ENCODE measurements at regions not wholly inside any gene's neighbourhood (a gene's known extent, or its start where the extent isn't known, plus 50 kb on each side); places are given as distances from the start of the nearest gene placed in this dataset.

DNA sequence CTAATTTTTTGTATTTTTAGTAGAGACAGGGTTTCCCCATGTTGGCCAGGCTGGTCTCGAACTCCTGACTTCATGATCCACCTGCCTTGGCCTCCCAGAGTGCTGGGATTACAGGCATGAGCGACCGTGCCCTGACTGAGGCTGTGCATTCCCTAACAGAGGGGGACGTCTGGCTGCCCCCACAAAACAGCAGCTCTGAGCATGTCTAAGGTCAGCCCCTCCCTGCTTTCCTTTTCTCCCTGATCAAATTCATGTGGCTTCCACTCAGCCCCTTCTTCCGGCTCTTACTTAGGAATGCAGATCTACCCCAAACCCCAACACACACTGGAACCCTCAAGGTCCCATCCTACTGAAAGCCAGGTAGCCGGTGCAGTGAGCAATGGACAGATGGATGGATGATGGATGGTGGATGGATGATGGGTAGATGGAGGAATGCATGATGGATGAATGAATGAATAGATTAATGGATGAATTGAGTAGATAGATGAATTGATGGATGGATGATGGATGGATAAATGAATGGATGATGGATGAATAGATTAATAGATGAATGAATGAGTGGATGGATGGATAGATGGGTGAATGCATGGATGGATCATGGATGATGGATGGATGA is 91.5 kb upstream of the BHLHE23 start:
- Histone ChIP-seq H3K27ac (ENCODE audit: low read length) (no peak overlapping the region), H3K9me3 (ENCODE audit: control insufficient read depth, insufficient read depth, low read length) (no peaks in the 10 kb centered on the region), H3K4me1 (ENCODE audit: control insufficient read depth, insufficient read depth, low read length) (peaks cover 4% of the 10 kb centered on the region), H3K36me3 (ENCODE audit: control insufficient read depth, insufficient read depth, low read length) (no peaks in the 10 kb centered on the region), H3K27me3 (ENCODE audit: control insufficient read depth, insufficient read depth, low read length) (peaks cover 30% of the 10 kb centered on the region), H3K4me3 (ENCODE audit: low read length) (no peak overlapping the region)
- DNase-seq (ENCODE audit: low read depth, low spot score) = no peak
- no CpG with 5 or more reads among the region's 6 CpGs for WGBS (ENCODE audit: insufficient coverage, insufficient read length)

DNA sequence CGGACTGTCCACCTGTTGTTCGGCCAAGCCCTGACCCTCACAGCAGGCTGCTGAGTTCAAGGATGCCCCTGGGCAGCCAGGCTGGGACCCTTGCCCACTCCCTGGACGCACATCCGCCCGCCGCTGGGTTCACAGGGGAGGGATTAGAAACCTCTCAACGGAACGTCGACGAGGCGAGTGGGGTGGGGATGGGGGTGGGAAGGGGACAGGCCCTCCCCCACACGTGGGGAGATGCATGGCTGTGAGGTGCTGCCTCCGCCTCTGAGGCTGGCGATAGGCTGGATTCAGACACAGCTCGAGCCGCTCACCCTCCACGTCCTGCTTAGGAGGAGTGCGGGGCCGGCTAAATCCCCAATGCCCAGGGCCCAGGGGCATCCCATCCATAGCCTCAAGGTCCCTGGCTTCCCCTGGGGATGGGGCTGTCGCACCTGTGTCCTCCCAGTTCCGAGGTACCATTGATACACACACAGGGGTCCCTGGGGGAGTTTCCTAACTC is 90.6 kb upstream of the BHLHE23 start:
- Histone ChIP-seq H3K4me1 (ENCODE audit: control insufficient read depth, insufficient read depth, low read length) (peaks cover 4% of the 10 kb centered on the region), H3K4me3 (ENCODE audit: low read length) (no peak overlapping the region), H3K36me3 (ENCODE audit: control insufficient read depth, insufficient read depth, low read length) (no peaks in the 10 kb centered on the region), H3K27ac (ENCODE audit: low read length) (no peak overlapping the region), H3K9me3 (ENCODE audit: control insufficient read depth, insufficient read depth, low read length) (no peaks in the 10 kb centered on the region), H3K27me3 (ENCODE audit: control insufficient read depth, insufficient read depth, low read length) (peaks cover 26% of the 10 kb centered on the region)
- no peak for DNase-seq (ENCODE audit: low read depth, low spot score)
- no CpG with 5 or more reads among the region's 21 CpGs for WGBS (ENCODE audit: insufficient coverage, insufficient read length)

DNA sequence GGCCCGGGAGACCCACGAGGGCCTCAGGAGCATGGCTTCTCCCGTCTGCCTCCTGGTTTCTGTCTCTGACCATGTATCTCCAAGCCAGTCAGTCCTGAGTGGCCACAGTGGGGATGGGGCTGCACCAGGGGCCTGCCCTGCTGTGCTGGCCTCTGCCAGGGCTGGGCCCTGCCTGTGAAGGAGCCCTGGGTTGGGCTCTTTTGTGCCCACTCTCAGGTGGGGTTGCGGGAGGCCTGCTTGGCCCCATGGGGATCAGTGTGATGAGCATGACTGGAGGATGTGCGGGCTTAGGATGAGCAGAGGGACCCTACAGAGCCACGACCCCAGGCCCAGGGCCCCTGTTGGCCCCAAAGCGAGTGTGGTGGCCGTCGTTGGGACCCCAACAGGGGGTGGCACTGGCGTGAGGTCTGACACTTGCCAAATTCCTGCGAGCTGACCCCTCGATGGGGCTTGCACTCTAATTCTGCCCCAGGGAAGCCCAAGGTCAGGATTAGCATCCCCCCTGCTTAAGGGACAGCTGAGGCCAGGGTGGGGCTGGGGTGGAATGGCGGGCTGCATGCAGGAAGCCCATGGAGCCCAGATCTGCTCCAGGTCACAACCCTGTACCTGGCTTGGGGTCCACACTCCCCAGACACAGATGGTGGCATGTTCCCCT is 90.0 kb upstream of the BHLHE23 start:
- WGBS (ENCODE audit: insufficient coverage, insufficient read length) = no CpG with 5 or more reads among the region's 13 CpGs
- peaks cover 20% of the 10 kb centered on the region for H3K27me3 ChIP-seq (ENCODE audit: control insufficient read depth, insufficient read depth, low read length)
- H3K36me3 ChIP-seq (ENCODE audit: control insufficient read depth, insufficient read depth, low read length) = no peaks in the 10 kb centered on the region
- DNase-seq (ENCODE audit: low read depth, low spot score) = no peak
- no peak overlapping the region for H3K27ac ChIP-seq (ENCODE audit: low read length)
- H3K4me1 ChIP-seq (ENCODE audit: control insufficient read depth, insufficient read depth, low read length) = peaks cover 4% of the 10 kb centered on the region
- H3K9me3 ChIP-seq (ENCODE audit: control insufficient read depth, insufficient read depth, low read length) = no peaks in the 10 kb centered on the region
- H3K4me3 ChIP-seq (ENCODE audit: low read length) = no peak overlapping the region

GRCh38 chr20:63095718-63096654 is 89.2 kb upstream of the BHLHE23 start:
- H3K4me1 ChIP-seq (ENCODE audit: control insufficient read depth, insufficient read depth, low read length) = peaks cover 2% of the 10 kb centered on the region
- no peaks in the 10 kb centered on the region for H3K36me3 ChIP-seq (ENCODE audit: control insufficient read depth, insufficient read depth, low read length)
- no peak overlapping the region for H3K4me3 ChIP-seq (ENCODE audit: low read length)
- H3K9me3 ChIP-seq (ENCODE audit: control insufficient read depth, insufficient read depth, low read length) = no peaks in the 10 kb centered on the region
- peaks cover 13% of the 10 kb centered on the region for H3K27me3 ChIP-seq (ENCODE audit: control insufficient read depth, insufficient read depth, low read length)
- no CpG with 5 or more reads among the region's 21 CpGs for WGBS (ENCODE audit: insufficient coverage, insufficient read length)
- no peak for DNase-seq (ENCODE audit: low read depth, low spot score)
- no peak overlapping the region for H3K27ac ChIP-seq (ENCODE audit: low read length)

- no peak for DNase-seq (ENCODE audit: low read depth, low spot score)
- Histone ChIP-seq H3K36me3 (ENCODE audit: control insufficient read depth, insufficient read depth, low read length) (no peaks in the 10 kb centered on the region), H3K27me3 (ENCODE audit: control insufficient read depth, insufficient read depth, low read length) (peaks cover 6% of the 10 kb centered on the region; the same call in 1 of the 2 replicates), H3K27ac (ENCODE audit: low read length) (no peak overlapping the region), H3K9me3 (ENCODE audit: control insufficient read depth, insufficient read depth, low read length) (no peaks in the 10 kb centered on the region), H3K4me1 (ENCODE audit: control insufficient read depth, insufficient read depth, low read length) (peaks cover 2% of the 10 kb centered on the region), H3K4me3 (ENCODE audit: low read length) (no peak overlapping the region)
- WGBS (ENCODE audit: insufficient coverage, insufficient read length) = no CpG with 5 or more reads among the region's 22 CpGs
Observed at GRCh38 chr20:63094767-63095499, 88.2 kb upstream of the BHLHE23 start.

- DNase-seq (ENCODE audit: low read depth, low spot score) = no peak
- Histone ChIP-seq H3K9me3 (ENCODE audit: control insufficient read depth, insufficient read depth, low read length) (no peaks in the 10 kb centered on the region), H3K4me3 (ENCODE audit: low read length) (no peak overlapping the region), H3K36me3 (ENCODE audit: control insufficient read depth, insufficient read depth, low read length) (no peaks in the 10 kb centered on the region), H3K27me3 (ENCODE audit: control insufficient read depth, insufficient read depth, low read length) (peaks cover 3% of the 10 kb centered on the region; the same call in 1 of the 2 replicates), H3K27ac (ENCODE audit: low read length) (no peak overlapping the region), H3K4me1 (ENCODE audit: control insufficient read depth, insufficient read depth, low read length) (no peaks in the 10 kb centered on the region)
- WGBS (ENCODE audit: insufficient coverage, insufficient read length) = no CpG with 5 or more reads among the region's 37 CpGs
Observed at GRCh38 chr20:63093966-63094766, 87.4 kb upstream of the BHLHE23 start.

- no peaks in the 10 kb centered on the region for H3K27me3 ChIP-seq (ENCODE audit: control insufficient read depth, insufficient read depth, low read length)
- no peak overlapping the region for H3K4me3 ChIP-seq (ENCODE audit: low read length)
- no CpG with 5 or more reads among the region's 25 CpGs for WGBS (ENCODE audit: insufficient coverage, insufficient read length)
- H3K36me3 ChIP-seq (ENCODE audit: control insufficient read depth, insufficient read depth, low read length) = no peaks in the 10 kb centered on the region
- no peaks in the 10 kb centered on the region for H3K9me3 ChIP-seq (ENCODE audit: control insufficient read depth, insufficient read depth, low read length)
- H3K4me1 ChIP-seq (ENCODE audit: control insufficient read depth, insufficient read depth, low read length) = no peaks in the 10 kb centered on the region
- DNase-seq (ENCODE audit: low read depth, low spot score) = no peak
- H3K27ac ChIP-seq (ENCODE audit: low read length) = no peak overlapping the region
Observed at GRCh38 chr20:63092660-63093215, 86.0 kb upstream of the BHLHE23 start.

- no CpG with 5 or more reads among the region's 31 CpGs for WGBS (ENCODE audit: insufficient coverage, insufficient read length)
- H3K36me3 ChIP-seq (ENCODE audit: control insufficient read depth, insufficient read depth, low read length) = no peaks in the 10 kb centered on the region
- no peak overlapping the region for H3K4me3 ChIP-seq (ENCODE audit: low read length)
- H3K4me1 ChIP-seq (ENCODE audit: control insufficient read depth, insufficient read depth, low read length) = no peaks in the 10 kb centered on the region
- no peak for DNase-seq (ENCODE audit: low read depth, low spot score)
- H3K27ac ChIP-seq (ENCODE audit: low read length) = no peak overlapping the region
- H3K9me3 ChIP-seq (ENCODE audit: control insufficient read depth, insufficient read depth, low read length) = no peaks in the 10 kb centered on the region
- no peaks in the 10 kb centered on the region for H3K27me3 ChIP-seq (ENCODE audit: control insufficient read depth, insufficient read depth, low read length)
Observed at GRCh38 chr20:63091901-63092659, 85.3 kb upstream of the BHLHE23 start.
